ENCODE measurements at regions not wholly inside any gene's neighbourhood (a gene's known extent, or its start where the extent isn't known, plus 50 kb on each side); places are given as distances from the start of the nearest gene placed in this dataset.

- TF ChIP-seq CTCF (IDR thresholded peaks at IDR 0.05; ENCODE audit: low read length): no peak
- TF ChIP-seq EZH2phosphoT487 (IDR thresholded peaks at IDR 0.05; ENCODE audit: low read length): no peak
- no peak for TF ChIP-seq EZH2 (optimal IDR thresholded peaks at IDR 0.05; ENCODE audit: low read depth, low read length)
These were observed 435.7 kb upstream of the PROX1 start for GRCh38 chr1:213552045-213552444.

Data from MM.1S (cell line).